Calu3 (cell line): ENCODE measurements at regions not wholly inside any gene's neighbourhood (a gene's known extent, or its start where the extent isn't known, plus 50 kb on each side); places are given as distances from the start of the nearest gene placed in this dataset.

Experiments
- BruUV-seq: library from RNA; stranded (reverse); fragments of 400-500 nt; replicated peaks from 2 replicates; lab custom pipeline; 2021; lab: Mats Ljungman, UMichigan
- CTCF ChIA-PET: fragments of 300-600 bp; sonication (Branson Sonifier 250); formaldehyde crosslinking; loops from one replicate; lab custom pipeline; 2022; ENCODE audit warnings: antibody characterized with exemption; lab: Charles Lee
- DNase-seq: peaks from one replicate; pipeline ENCODE4 v3.0.0; 2022
- H3K27ac Mint-ChIP-seq: one replicate; pipeline ENCODE4 v1.8.0; 2022; ENCODE audit warnings: mixed read lengths; ENCODE audit not compliant: unreplicated experiment
- H3K27me3 Mint-ChIP-seq: one replicate; pipeline ENCODE4 v1.8.0; 2022; ENCODE audit warnings: mixed read lengths; ENCODE audit not compliant: unreplicated experiment
- H3K36me3 Mint-ChIP-seq: one replicate; pipeline ENCODE4 v1.8.0; 2022; ENCODE audit warnings: mild to moderate bottlenecking, moderate library complexity, mixed read lengths; ENCODE audit not compliant: insufficient read depth, unreplicated experiment
- H3K4me1 Mint-ChIP-seq: one replicate; pipeline ENCODE4 v1.8.0; 2022; ENCODE audit warnings: mild to moderate bottlenecking, low read depth, mixed read lengths; ENCODE audit not compliant: unreplicated experiment
- H3K4me3 Mint-ChIP-seq: one replicate; pipeline ENCODE4 v1.8.0; 2022; ENCODE audit warnings: mild to moderate bottlenecking, low read depth, moderate library complexity, mixed read lengths; ENCODE audit not compliant: unreplicated experiment
- H3K9me3 Mint-ChIP-seq: one replicate; pipeline ENCODE4 v1.8.0; 2022; ENCODE audit warnings: low read depth, mixed read lengths; ENCODE audit not compliant: unreplicated experiment
- CTCF ChIP-seq: fragments of 200-600 bp; IDR thresholded peaks from one replicate; pipeline ENCODE4 v1.8.0; 2022; ENCODE audit warnings: antibody characterized with exemption; ENCODE audit not compliant: unreplicated experiment
- intact Hi-C: fragments of 100-400 bp; cut with micrococcal nuclease; formaldehyde crosslinking; loops from one replicate; pipeline ENCODE4 v1.10.0; 2022; ENCODE audit not compliant: unreplicated experiment

GRCh38 chr18:11432360-11432811, 177.0 kb upstream of the SLC35G4 start:
- Mint-ChIP-seq H3K27ac (no peak overlapping the region), H3K4me3 (no peak overlapping the region), H3K4me1 (no peaks in the 10 kb centered on the region), H3K27me3 (peaks cover 37% of the 10 kb centered on the region), H3K9me3 (peaks cover 4% of the 10 kb centered on the region), H3K36me3 (no peaks in the 10 kb centered on the region)
- no peak for DNase-seq
- no peak for TF ChIP-seq CTCF
- intact Hi-C loops, result loop anchor here (10.0 kb wide), 1 partner anchor 122 kb away; no protein-coding TSS in a partner anchor
- CTCF ChIA-PET, result no interaction called here
- BruUV-seq, result no TSS peak

GRCh38 chr18:11429876-11430275, 179.5 kb upstream of the SLC35G4 start:
- no peak overlapping the region for H3K4me3 Mint-ChIP-seq
- no peak for TF ChIP-seq CTCF
- H3K27me3 Mint-ChIP-seq, result peaks cover 24% of the 10 kb centered on the region
- no peak overlapping the region for H3K27ac Mint-ChIP-seq
- BruUV-seq, result no TSS peak
- intact Hi-C loops, result loop anchor here (10.0 kb wide), 1 partner anchor 125 kb away; no protein-coding TSS in a partner anchor
- H3K4me1 Mint-ChIP-seq, result no peaks in the 10 kb centered on the region
- no peak for DNase-seq
- H3K36me3 Mint-ChIP-seq, result no peaks in the 10 kb centered on the region
- peaks cover 4% of the 10 kb centered on the region for H3K9me3 Mint-ChIP-seq
- CTCF ChIA-PET, result no interaction called here

- no TSS peak for BruUV-seq
- no peak overlapping the region for H3K4me3 Mint-ChIP-seq
- DNase-seq, result no peak
- CTCF ChIA-PET, result no interaction called here
- no peaks in the 10 kb centered on the region for H3K4me1 Mint-ChIP-seq
- H3K36me3 Mint-ChIP-seq, result no peaks in the 10 kb centered on the region
- peaks cover 22% of the 10 kb centered on the region for H3K27me3 Mint-ChIP-seq
- intact Hi-C loops, result no loop called here
- no peak for TF ChIP-seq CTCF
- H3K9me3 Mint-ChIP-seq, result peaks cover 3% of the 10 kb centered on the region
- H3K27ac Mint-ChIP-seq, result no peak overlapping the region
These were observed 184.2 kb upstream of the SLC35G4 start for GRCh38 chr18:11425211-11425610.

GRCh38 chr18:11419338-11419737, 190.1 kb upstream of the SLC35G4 start:
- Mint-ChIP-seq H3K36me3 (no peaks in the 10 kb centered on the region), H3K27me3 (peaks cover 22% of the 10 kb centered on the region), H3K9me3 (peaks cover 2% of the 10 kb centered on the region), H3K27ac (no peak overlapping the region), H3K4me1 (no peaks in the 10 kb centered on the region), H3K4me3 (no peak overlapping the region)
- no peak for DNase-seq
- BruUV-seq, result no TSS peak
- TF ChIP-seq CTCF, result no peak
- intact Hi-C loops, result no loop called here
- CTCF ChIA-PET, result no interaction called here
